Brain microvascular endothelial cell (primary cell): ENCODE measurements at regions not wholly inside any gene's neighbourhood (a gene's known extent, or its start where the extent isn't known, plus 50 kb on each side); places are given as distances from the start of the nearest gene placed in this dataset.

Experiments used
- DNase-seq: peaks from one replicate; pipeline ENCODE4 v3.0.0-alpha.2; 2020
- H3K27ac ChIP-seq: fragments of 250-450 bp; sonication (Bioruptor Pico); 2 replicates; pipeline ENCODE4 v1.5.1; 2020; ENCODE audit warnings: mild to moderate bottlenecking, moderate library complexity
- H3K27me3 ChIP-seq: fragments of 250-450 bp; sonication (Bioruptor Pico); replicated peaks from 2 replicates; pipeline ENCODE4 v1.5.1; 2020; ENCODE audit warnings: mild to moderate bottlenecking
- H3K36me3 ChIP-seq: fragments of 250-450 bp; sonication (Bioruptor Pico); replicated peaks from 2 replicates; pipeline ENCODE4 v1.5.1; 2020; ENCODE audit warnings: mild to moderate bottlenecking
- H3K4me3 ChIP-seq: 2 replicates; pipeline ENCODE4 v1.5.1; 2011; ENCODE audit warnings: low read depth, mild to moderate bottlenecking, control low read depth, low read length, moderate library complexity
- CTCF ChIP-seq: IDR thresholded peaks from 2 replicates; pipeline ENCODE4 v1.5.1; 2011; ENCODE audit warnings: low read depth, mild to moderate bottlenecking, moderate library complexity, low read length, control low read depth, inconsistent platforms; ENCODE audit errors: missing control alignments
- in situ Hi-C: cut with HindIII; loops from 2 replicates; pipeline ENCODE4 v1.10.0; 2017; ENCODE audit warnings: low sequenced_read_pairs, low pct_ligation_motif_present

- in situ Hi-C loops = no loop called here
- DNase-seq = no peak
- no peak overlapping the region for H3K4me3 ChIP-seq
- H3K27me3 ChIP-seq = no peaks in the 10 kb centered on the region
- H3K27ac ChIP-seq = no peak overlapping the region
- no peaks in the 10 kb centered on the region for H3K36me3 ChIP-seq
- TF ChIP-seq CTCF = no peak
Observed at GRCh38 chr2:201953396-201953795, 80.3 kb upstream of the FZD7 start.

DNA sequence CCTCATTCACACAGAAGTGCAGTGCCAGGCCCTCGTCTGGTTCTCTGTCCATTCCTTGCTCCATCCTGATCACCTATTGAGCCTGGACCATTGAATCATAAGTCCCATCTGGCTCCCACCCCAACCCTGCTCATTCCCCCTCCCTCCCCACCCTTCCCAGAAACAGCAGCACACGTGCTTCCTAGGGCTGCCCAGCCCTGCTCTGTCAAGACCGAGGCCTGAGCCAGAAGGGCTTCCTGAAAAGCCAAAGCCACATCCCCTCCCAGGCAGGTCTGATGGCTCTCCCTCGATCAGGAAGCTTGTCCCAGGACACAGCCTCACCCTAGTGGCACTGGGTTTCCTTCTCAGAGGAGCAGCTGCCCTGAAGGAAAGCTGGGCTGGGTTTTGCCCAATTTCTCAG, 79.8 kb upstream of the FZD7 start:
- no peak overlapping the region for H3K4me3 ChIP-seq
- no peak for TF ChIP-seq CTCF
- H3K27ac ChIP-seq = no peak overlapping the region
- in situ Hi-C loops = no loop called here
- no peaks in the 10 kb centered on the region for H3K27me3 ChIP-seq
- DNase-seq = no peak
- H3K36me3 ChIP-seq = no peaks in the 10 kb centered on the region

DNA sequence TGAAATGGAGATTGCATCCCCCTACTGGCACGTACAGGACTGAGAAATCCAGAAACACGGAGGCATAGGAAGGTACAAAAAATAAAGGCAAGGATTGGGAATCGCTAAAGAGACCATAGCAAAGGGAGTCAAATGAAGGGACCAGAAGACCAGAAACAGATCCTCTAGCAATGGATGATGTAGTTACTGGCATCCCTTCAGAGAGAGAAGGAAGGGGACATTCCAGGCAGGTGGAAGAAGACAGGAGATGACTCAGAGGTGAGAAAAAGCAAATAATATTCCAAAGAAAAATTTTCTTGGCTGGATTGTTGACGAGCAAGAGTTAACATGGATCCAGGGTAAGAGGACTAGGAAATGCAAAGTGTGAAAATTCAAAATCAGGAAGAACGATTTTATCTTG, 78.4 kb upstream of the FZD7 start:
- DNase-seq = no peak
- Histone ChIP-seq H3K27ac (no peak overlapping the region), H3K27me3 (no peaks in the 10 kb centered on the region), H3K36me3 (no peaks in the 10 kb centered on the region), H3K4me3 (no peak overlapping the region)
- TF ChIP-seq CTCF = peak; percentile 9
- in situ Hi-C loops = no loop called here

DNA sequence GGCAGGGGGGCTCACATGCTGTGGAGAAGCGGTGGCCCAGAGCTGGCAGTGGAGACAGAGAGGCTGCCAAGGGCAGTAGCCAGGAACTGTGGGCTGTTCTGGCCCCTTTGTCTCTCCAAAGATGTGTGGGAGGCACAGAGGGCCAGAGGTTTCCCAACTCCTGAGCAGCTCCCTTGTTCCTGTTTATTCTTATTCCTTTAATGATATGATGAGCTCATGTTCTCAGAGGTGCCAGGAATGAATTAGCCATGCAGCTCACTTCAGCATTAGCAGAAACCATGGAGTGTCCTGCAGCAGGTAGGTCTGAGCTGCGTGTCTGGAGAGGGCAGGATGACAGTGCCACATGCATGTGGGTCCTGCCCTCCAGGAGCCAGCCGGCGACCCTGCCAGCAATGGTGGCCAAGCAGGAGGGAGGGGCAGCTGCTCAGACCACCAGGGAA, 77.9 kb upstream of the FZD7 start:
- no peak for TF ChIP-seq CTCF
- in situ Hi-C loops = no loop called here

GRCh38 chr2:201956361-201956760, 77.3 kb upstream of the FZD7 start:
- Histone ChIP-seq H3K27ac (no peak overlapping the region), H3K27me3 (no peaks in the 10 kb centered on the region), H3K36me3 (no peaks in the 10 kb centered on the region), H3K4me3 (no peak overlapping the region)
- DNase-seq = no peak
- in situ Hi-C loops = no loop called here
- TF ChIP-seq CTCF = no peak

More for the DNA sequence above, 77.9 kb upstream of the FZD7 start:
- no peaks in the 10 kb centered on the region for H3K36me3 ChIP-seq
- no peak overlapping the region for H3K4me3 ChIP-seq
- no peak for DNase-seq
- no peak overlapping the region for H3K27ac ChIP-seq
- no peaks in the 10 kb centered on the region for H3K27me3 ChIP-seq

- Histone ChIP-seq H3K27ac (no peak overlapping the region), H3K36me3 (no peaks in the 10 kb centered on the region), H3K27me3 (no peaks in the 10 kb centered on the region), H3K4me3 (no peak overlapping the region)
- TF ChIP-seq CTCF = no peak
- in situ Hi-C loops = no loop called here
- DNase-seq = no peak
Observed at GRCh38 chr2:201957091-201957490, 76.6 kb upstream of the FZD7 start.
